ENCODE measurements at regions not wholly inside any gene's neighbourhood (a gene's known extent, or its start where the extent isn't known, plus 50 kb on each side); places are given as distances from the start of the nearest gene placed in this dataset.

GRCh38 chr18:68533641-68534040 lies 181.3 kb downstream of the TMX3 start:
- no peaks in the 10 kb centered on the region for H3K27me3 ChIP-seq
- H3K9me3 ChIP-seq: no peaks in the 10 kb centered on the region
- DNase-seq: no peak
- intact Hi-C loops (cut with DNase I; ENCODE audit: low total_unique reads): no loop called here
- H3K36me3 ChIP-seq: no peaks in the 10 kb centered on the region
- no peaks in the 10 kb centered on the region for H3K4me1 ChIP-seq
- no peak overlapping the region for H3K27ac ChIP-seq
- H3K4me3 ChIP-seq: no peak overlapping the region
- TF ChIP-seq, protein P1, sequence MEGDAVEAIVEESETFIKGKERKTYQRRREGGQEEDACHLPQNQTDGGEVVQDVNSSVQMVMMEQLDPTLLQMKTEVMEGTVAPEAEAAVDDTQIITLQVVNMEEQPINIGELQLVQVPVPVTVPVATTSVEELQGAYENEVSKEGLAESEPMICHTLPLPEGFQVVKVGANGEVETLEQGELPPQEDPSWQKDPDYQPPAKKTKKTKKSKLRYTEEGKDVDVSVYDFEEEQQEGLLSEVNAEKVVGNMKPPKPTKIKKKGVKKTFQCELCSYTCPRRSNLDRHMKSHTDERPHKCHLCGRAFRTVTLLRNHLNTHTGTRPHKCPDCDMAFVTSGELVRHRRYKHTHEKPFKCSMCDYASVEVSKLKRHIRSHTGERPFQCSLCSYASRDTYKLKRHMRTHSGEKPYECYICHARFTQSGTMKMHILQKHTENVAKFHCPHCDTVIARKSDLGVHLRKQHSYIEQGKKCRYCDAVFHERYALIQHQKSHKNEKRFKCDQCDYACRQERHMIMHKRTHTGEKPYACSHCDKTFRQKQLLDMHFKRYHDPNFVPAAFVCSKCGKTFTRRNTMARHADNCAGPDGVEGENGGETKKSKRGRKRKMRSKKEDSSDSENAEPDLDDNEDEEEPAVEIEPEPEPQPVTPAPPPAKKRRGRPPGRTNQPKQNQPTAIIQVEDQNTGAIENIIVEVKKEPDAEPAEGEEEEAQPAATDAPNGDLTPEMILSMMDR (IDR thresholded peaks at IDR 0.05): no peak

DNA sequence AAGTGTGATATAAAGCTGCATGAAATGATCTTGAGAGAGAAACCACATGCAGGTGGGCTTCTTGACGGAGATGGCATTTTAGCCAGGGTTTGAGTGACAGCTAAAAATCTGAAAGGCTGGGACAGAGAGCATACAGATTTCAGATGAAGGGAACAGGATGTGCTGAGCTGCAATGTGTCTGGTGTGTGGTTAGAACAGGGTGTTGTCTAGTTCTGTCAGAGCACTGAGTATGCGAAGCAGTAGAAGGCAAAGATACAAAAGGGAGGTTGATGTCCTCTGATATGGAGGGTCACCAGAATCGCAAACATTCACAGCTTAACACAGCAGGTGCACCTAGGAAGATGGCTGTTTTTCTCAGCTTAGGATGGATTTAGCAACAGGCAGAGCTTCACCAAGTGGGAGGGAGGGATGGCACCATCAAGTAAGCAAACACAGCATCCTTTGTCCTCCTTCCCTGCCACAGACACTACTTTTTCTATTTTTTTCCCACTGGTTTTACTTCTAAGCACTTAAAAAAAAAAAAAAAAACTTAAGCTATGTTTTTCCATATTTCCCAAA lies 182.5 kb downstream of the TMX3 start:
- TF ChIP-seq, protein P1 (IDR thresholded peaks at IDR 0.05): no peak
- no peaks in the 10 kb centered on the region for H3K4me1 ChIP-seq
- DNase-seq: no peak
- no peaks in the 10 kb centered on the region for H3K36me3 ChIP-seq
- H3K4me3 ChIP-seq: no peak overlapping the region
- intact Hi-C loops (cut with DNase I; ENCODE audit: low total_unique reads): no loop called here
- H3K27ac ChIP-seq: no peak overlapping the region
- H3K27me3 ChIP-seq: no peaks in the 10 kb centered on the region
- no peaks in the 10 kb centered on the region for H3K9me3 ChIP-seq

- DNase-seq: no peak
- intact Hi-C loops (cut with DNase I; ENCODE audit: low total_unique reads): no loop called here
- TF ChIP-seq, protein P1 (IDR thresholded peaks at IDR 0.05): no peak
- H3K4me3 ChIP-seq: no peak overlapping the region
- peaks cover 0 to 4% (median 0%) of the 10 kb centered on the region in 4 donors for H3K4me1 ChIP-seq
- no peaks in the 10 kb centered on the region for H3K36me3 ChIP-seq
- H3K27me3 ChIP-seq: no peaks in the 10 kb centered on the region
- no peak overlapping the region for H3K27ac ChIP-seq
- no peaks in the 10 kb centered on the region for H3K9me3 ChIP-seq
Measured at GRCh38 chr18:68525091-68525490, 189.8 kb downstream of the TMX3 start.

- Histone ChIP-seq H3K9me3 (no peaks in the 10 kb centered on the region), H3K4me1 (peaks cover 0 to 4% (median 0%) of the 10 kb centered on the region in 4 donors), H3K27ac (no peak overlapping the region), H3K4me3 (no peak overlapping the region), H3K27me3 (no peaks in the 10 kb centered on the region), H3K36me3 (no peaks in the 10 kb centered on the region)
- intact Hi-C loops (cut with DNase I; ENCODE audit: low total_unique reads): no loop called here
- TF ChIP-seq, protein P1 (IDR thresholded peaks at IDR 0.05): no peak
- no peak for DNase-seq
Measured at GRCh38 chr18:68520406-68521075, 194.4 kb downstream of the TMX3 start.

DNA sequence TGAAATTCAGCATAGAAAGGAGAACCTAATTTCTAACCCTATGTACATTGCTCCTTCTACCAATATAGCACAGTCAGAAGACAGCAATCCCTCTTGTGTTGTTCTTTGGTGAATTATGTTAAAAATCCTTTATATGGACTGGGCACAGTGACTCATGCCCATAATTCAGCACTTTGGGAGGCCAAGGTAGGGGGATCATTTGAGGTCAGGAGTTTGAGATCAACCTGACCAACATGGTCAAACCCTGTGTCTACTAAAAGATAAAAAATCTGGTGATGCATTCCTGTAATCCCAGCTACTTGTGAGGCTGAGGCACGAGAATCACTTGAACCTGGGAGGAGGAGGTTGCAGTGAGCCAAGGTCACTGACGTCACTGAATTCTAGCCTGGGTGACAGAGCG lies 195.6 kb downstream of the TMX3 start:
- intact Hi-C loops (cut with DNase I; ENCODE audit: low total_unique reads): no loop called here
- DNase-seq: no peak
- Histone ChIP-seq H3K36me3 (no peaks in the 10 kb centered on the region), H3K27me3 (no peaks in the 10 kb centered on the region), H3K9me3 (no peaks in the 10 kb centered on the region), H3K4me1 (peaks cover 0 to 4% (median 0%) of the 10 kb centered on the region in 4 donors), H3K4me3 (no peak overlapping the region), H3K27ac (no peak overlapping the region)
- TF ChIP-seq, protein P1 (IDR thresholded peaks at IDR 0.05): no peak
